ENCODE measurements at regions not wholly inside any gene's neighbourhood (a gene's known extent, or its start where the extent isn't known, plus 50 kb on each side); places are given as distances from the start of the nearest gene placed in this dataset.
"Not testable (repeated sequence)": the region's sequence is repeated elsewhere in the genome, so short reads cannot be mapped to it uniquely, and the experiment has no call there.

DNA sequence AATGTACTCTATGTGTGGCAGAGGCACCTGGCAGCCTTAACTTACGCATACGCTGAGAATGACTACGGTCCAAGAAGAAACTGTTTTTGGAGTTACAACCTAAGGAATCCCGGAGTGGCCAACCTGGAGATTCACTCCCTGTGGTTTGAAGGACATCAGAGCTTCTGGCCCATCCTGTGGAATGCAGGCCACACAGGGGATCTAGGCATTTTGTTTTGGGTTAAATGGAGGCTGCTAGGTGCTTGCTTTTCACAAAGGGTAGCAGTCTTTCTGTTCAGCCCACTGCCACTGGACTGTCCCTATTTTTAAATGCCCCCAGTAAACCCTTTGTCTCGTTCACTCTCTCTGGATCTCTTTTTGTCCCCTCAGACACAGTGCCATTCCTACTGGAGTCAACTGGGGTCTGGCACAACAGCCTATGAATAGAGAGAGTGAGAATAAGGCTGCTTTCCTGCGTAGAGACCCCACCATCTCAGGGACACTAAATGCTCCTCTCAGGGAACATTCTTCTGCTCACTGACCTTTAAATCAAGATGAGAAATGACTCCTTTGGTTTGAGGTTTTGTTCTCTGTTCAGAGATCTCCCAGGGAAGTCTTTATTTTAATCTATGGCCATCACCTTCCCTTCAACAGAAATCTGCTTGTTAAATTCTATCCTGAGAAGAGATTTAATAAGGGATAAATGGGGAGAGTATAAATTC is 124.9 kb downstream of the B3GNT2 start:
- CTCF ChIA-PET = no interaction called here
- no peak for DNase-seq (ENCODE audit: low read depth, low spot score)

DNA sequence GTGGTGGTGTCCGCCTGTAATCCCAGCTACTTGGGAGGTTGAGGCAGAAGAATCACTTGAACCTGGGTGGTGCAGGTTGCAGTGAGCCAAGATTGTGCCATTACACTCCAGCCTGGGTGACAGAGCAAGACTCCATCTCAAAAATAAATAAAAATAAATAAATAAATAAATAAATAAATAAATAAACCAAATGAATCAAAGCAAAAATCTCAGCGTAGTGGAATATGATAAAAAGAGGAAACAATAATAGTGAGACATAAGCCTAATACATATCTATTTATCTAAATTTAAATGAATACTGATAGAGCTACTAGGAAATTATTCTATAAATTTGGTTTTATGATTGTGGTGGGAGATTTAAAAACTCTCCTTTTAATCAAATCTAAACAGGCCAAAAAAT is 124.2 kb downstream of the B3GNT2 start:
- not testable (repeated sequence) for H3K4me3 ChIP-seq (ENCODE audit: low read depth, low read length)

More for the DNA sequence above, 124.9 kb downstream of the B3GNT2 start:
- POLR2A ChIA-PET = no interaction called here
- H3K4me3 ChIP-seq (ENCODE audit: low read depth, low read length) = no peak overlapping the region
- TF ChIP-seq, protein P1, sequence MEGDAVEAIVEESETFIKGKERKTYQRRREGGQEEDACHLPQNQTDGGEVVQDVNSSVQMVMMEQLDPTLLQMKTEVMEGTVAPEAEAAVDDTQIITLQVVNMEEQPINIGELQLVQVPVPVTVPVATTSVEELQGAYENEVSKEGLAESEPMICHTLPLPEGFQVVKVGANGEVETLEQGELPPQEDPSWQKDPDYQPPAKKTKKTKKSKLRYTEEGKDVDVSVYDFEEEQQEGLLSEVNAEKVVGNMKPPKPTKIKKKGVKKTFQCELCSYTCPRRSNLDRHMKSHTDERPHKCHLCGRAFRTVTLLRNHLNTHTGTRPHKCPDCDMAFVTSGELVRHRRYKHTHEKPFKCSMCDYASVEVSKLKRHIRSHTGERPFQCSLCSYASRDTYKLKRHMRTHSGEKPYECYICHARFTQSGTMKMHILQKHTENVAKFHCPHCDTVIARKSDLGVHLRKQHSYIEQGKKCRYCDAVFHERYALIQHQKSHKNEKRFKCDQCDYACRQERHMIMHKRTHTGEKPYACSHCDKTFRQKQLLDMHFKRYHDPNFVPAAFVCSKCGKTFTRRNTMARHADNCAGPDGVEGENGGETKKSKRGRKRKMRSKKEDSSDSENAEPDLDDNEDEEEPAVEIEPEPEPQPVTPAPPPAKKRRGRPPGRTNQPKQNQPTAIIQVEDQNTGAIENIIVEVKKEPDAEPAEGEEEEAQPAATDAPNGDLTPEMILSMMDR (IDR thresholded peaks at IDR 0.05; ENCODE audit: insufficient read depth, low read length, missing control alignments) = no peak

DNA sequence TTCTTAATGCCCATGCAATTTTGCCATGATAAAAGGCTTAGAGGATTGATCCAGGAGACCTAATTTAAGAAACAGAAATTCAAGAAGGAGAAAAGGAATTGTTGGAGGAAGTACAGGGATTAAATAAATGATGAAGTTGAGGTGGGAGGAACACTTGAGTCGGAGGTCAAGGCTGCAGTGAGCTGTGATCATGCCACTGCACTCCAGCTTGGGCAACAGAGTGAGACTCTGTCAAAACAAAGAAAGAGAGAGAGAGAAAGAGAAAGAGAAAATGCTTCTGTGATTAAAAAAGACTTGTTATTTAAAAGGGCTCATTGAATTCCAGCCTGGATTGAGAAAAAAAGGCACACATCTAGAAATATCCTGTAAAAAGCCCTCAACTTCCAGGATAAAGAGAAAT is 123.2 kb downstream of the B3GNT2 start:
- DNase-seq (ENCODE audit: low read depth, low spot score) = no peak
- ChIA-PET POLR2A (no interaction called here), CTCF (interaction anchor here (1.3 to 1.6 kb wide), 2 partner anchors 13 to 14 kb away, joined by 3 read pairs; no protein-coding TSS in a partner anchor)
- TF ChIP-seq, protein P1 (IDR thresholded peaks at IDR 0.05; ENCODE audit: insufficient read depth, low read length, missing control alignments) = no peak
- H3K4me3 ChIP-seq (ENCODE audit: low read depth, low read length) = no peak overlapping the region

More for the DNA sequence above, 124.2 kb downstream of the B3GNT2 start:
- POLR2A ChIA-PET; DNase-seq (ENCODE audit: low read depth, low spot score); CTCF ChIA-PET: not testable (repeated sequence)

DNA sequence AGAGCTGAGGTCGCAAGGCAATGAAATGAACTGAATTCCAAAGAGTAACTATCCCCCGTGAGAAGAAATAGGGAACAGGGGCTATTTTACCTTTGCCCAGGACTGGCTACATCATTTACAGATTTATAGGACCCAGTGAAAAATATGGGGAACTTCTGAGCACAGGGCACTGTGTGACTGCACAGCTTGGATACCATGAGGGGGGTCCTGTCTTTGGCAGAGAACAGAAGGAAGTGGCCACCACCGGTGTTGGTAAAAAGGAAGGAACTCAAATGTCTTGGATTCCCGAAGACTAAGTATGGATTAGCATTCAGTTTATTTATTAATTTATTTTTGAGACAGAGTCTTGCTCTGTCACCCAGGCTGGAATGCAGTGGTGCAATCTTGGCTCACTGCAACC is 119.6 kb downstream of the B3GNT2 start:
- ChIA-PET CTCF (no interaction called here), POLR2A (no interaction called here)
- TF ChIP-seq, protein P1 (IDR thresholded peaks at IDR 0.05; ENCODE audit: insufficient read depth, low read length, missing control alignments) = no peak
- H3K4me3 ChIP-seq (ENCODE audit: low read depth, low read length) = no peak overlapping the region
- no peak for DNase-seq (ENCODE audit: low read depth, low spot score)

DNA sequence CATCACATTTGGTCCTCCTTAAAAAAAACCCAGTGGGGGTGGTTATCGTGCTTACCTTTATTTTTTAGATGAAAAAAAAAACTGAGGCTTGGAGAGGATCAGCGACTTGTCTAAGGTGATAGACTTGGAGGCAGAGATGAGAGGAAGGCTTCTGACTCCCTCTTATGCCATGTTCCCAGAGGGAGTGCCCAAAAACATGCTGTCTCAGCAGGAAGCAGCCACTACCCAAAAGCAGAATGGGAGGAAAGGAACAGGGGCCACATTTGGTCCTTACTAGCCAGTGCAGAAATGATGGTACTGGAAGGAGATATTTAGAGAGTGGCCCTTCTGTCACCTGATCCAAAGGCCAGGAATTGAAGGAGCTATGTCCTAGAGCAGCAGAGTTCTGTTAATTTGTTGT is 118.4 kb downstream of the B3GNT2 start:
- POLR2A ChIA-PET = interaction anchor here (0.6 kb wide), 1 partner anchor 425 kb away, joined by 3 read pairs; no protein-coding TSS in a partner anchor
- no peak overlapping the region for H3K4me3 ChIP-seq (ENCODE audit: low read depth, low read length)
- CTCF ChIA-PET = no interaction called here
- TF ChIP-seq, protein P1 (IDR thresholded peaks at IDR 0.05; ENCODE audit: insufficient read depth, low read length, missing control alignments) = no peak
- DNase-seq (ENCODE audit: low read depth, low spot score) = no peak

DNA sequence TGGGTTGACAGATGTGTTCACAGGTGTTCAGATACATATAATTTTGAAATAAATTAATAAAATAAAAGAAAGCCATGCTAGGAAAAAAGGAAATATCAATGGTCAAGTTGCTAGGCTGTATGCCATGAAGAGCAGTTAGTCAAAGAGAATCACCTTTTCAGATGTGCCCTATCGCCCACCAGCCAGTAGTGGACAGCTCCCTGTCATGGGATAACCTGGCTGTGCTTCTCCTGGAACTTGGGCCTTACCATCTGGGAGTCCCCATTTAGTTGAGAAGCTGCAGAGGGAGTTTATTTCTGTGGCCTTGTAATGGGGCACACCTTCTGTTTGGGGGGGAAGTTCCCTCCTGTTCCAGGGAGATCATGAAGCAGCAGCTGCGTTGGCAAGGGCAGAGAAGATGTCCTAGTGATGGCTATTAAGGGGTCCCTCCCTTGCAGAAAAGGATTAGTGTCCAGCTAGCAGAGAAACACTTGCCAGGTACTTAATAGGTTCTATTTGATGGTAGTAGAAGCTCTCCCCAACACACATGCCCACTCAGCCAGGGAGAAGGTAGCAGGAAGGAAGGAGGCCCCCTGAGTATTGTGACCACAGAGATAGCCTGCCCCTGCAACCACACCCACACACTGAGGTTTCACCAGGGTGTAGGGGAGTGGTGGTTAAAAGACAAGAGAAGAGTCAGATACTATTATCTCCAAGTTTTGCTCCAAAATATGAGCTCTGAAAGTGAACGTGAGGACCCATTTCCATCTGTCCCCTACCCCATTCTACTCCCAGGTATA is 117.7 kb downstream of the B3GNT2 start:
- ChIA-PET CTCF (no interaction called here), POLR2A (interaction anchor here (0.6 kb wide), 1 partner anchor 425 kb away, joined by 3 read pairs; no protein-coding TSS in a partner anchor)
- no peak overlapping the region for H3K4me3 ChIP-seq (ENCODE audit: low read depth, low read length)
- no peak for DNase-seq (ENCODE audit: low read depth, low spot score)
- TF ChIP-seq, protein P1 (IDR thresholded peaks at IDR 0.05; ENCODE audit: insufficient read depth, low read length, missing control alignments) = no peak

Data from AG04449 (cell line).